WERI-Rb-1 (cell line): ENCODE measurements at regions not wholly inside any gene's neighbourhood (a gene's known extent, or its start where the extent isn't known, plus 50 kb on each side); places are given as distances from the start of the nearest gene placed in this dataset.

Experiments used
- DNase-seq: peaks from one replicate; pipeline ENCODE4 v3.0.0-alpha.2; 2020
- H3K27ac ChIP-seq: fragments of 250-450 bp; sonication (Bioruptor Pico); 2 replicates; pipeline ENCODE4 v1.5.1; 2020; ENCODE audit warnings: mild to moderate bottlenecking, moderate library complexity
- H3K27me3 ChIP-seq: fragments of 250-450 bp; sonication (Bioruptor Pico); 2 replicates; pipeline ENCODE4 v1.5.1; 2021; ENCODE audit warnings: mild to moderate bottlenecking, low read depth, moderate library complexity; ENCODE audit not compliant: insufficient read depth, severe bottlenecking
- H3K36me3 ChIP-seq: fragments of 250-450 bp; sonication (Bioruptor Pico); 2 replicates; pipeline ENCODE4 v1.5.1; 2020; ENCODE audit warnings: mild to moderate bottlenecking, moderate library complexity
- H3K4me3 ChIP-seq: 2 replicates; pipeline ENCODE4 v1.5.1; 2011; ENCODE audit warnings: low read depth, mild to moderate bottlenecking, control low read depth, low read length
- H3K9me3 ChIP-seq: fragments of 250-450 bp; sonication (Bioruptor Pico); 2 replicates; pipeline ENCODE4 v1.5.1; 2021; ENCODE audit warnings: mild to moderate bottlenecking, moderate library complexity; ENCODE audit not compliant: severe bottlenecking
- CTCF ChIP-seq: IDR thresholded peaks from 2 replicates; pipeline ENCODE4 v1.5.1; 2011; ENCODE audit warnings: low read depth, mild to moderate bottlenecking, control low read depth, inconsistent platforms, low read length

GRCh38 chrX:69388526-69388925, 115.6 kb upstream of the NALF2 start:
- H3K27me3 ChIP-seq, result peaks cover 2% of the 10 kb centered on the region
- no peak for TF ChIP-seq CTCF
- no peak for DNase-seq
- no peak overlapping the region for H3K27ac ChIP-seq
- no peak overlapping the region for H3K4me3 ChIP-seq
- no peaks in the 10 kb centered on the region for H3K9me3 ChIP-seq
- H3K36me3 ChIP-seq, result no peaks in the 10 kb centered on the region

GRCh38 chrX:69387567-69388487, 116.3 kb upstream of the NALF2 start:
- Histone ChIP-seq H3K4me3 (no peak overlapping the region), H3K27ac (no peak overlapping the region), H3K9me3 (no peaks in the 10 kb centered on the region), H3K27me3 (peaks cover 2% of the 10 kb centered on the region), H3K36me3 (no peaks in the 10 kb centered on the region)
- peak; percentile 89 for DNase-seq
- peak; percentile 86 for TF ChIP-seq CTCF

GRCh38 chrX:69386681-69387080, 117.4 kb upstream of the NALF2 start:
- Histone ChIP-seq H3K36me3 (no peaks in the 10 kb centered on the region), H3K27me3 (peaks cover 2% of the 10 kb centered on the region), H3K4me3 (no peak overlapping the region), H3K27ac (peak overlapping the region; percentile 42), H3K9me3 (no peaks in the 10 kb centered on the region)
- TF ChIP-seq CTCF, result no peak
- peak; percentile 21 for DNase-seq

- Histone ChIP-seq H3K4me3 (no peak overlapping the region), H3K9me3 (peaks cover 13% of the 10 kb centered on the region), H3K27ac (no peak overlapping the region), H3K36me3 (no peaks in the 10 kb centered on the region), H3K27me3 (peaks cover 2% of the 10 kb centered on the region)
- no peak for DNase-seq
- no peak for TF ChIP-seq CTCF
Observed at GRCh38 chrX:69379412-69379811, 124.7 kb upstream of the NALF2 start.

GRCh38 chrX:69374569-69374968, 129.6 kb upstream of the NALF2 start:
- Histone ChIP-seq H3K27ac (no peak overlapping the region), H3K36me3 (no peaks in the 10 kb centered on the region), H3K27me3 (peaks cover 2% of the 10 kb centered on the region), H3K4me3 (no peak overlapping the region), H3K9me3 (peaks cover 13% of the 10 kb centered on the region)
- no peak for DNase-seq
- no peak for TF ChIP-seq CTCF
